ENCODE measurements at regions not wholly inside any gene's neighbourhood (a gene's known extent, or its start where the extent isn't known, plus 50 kb on each side); places are given as distances from the start of the nearest gene placed in this dataset.

DNA sequence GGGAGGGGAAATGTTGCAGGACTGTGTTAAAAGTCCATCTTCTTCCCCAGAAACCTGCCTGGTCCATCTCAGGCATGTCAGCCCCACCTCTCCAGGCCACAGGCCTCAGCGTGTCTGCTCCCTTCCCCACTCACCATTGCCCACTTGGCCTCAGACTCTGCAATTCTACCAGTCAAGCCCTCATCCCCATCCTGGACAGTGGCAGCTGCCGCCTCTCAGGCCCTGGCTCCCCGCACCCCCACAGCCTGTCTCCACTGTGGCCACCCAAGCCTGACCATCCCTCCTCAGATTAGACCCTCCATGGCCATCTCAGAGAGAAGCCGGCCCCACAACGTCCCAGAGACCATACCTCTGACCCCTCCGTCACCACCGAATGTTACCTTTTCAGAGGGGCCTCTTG is 89.9 kb downstream of the BARX1 start:
- Histone ChIP-seq H3K27me3 (ENCODE audit: control insufficient read depth, insufficient read depth, low read length) (peaks cover 5% of the 10 kb centered on the region), H3K4me1 (ENCODE audit: control insufficient read depth, insufficient read depth, low read length) (no peaks in the 10 kb centered on the region), H3K9me3 (ENCODE audit: control insufficient read depth, insufficient read depth, low read length) (no peaks in the 10 kb centered on the region), H3K27ac (ENCODE audit: low read length) (no peak overlapping the region), H3K36me3 (ENCODE audit: control insufficient read depth, insufficient read depth, low read length) (no peaks in the 10 kb centered on the region), H3K4me3 (ENCODE audit: low read length) (no peak overlapping the region)
- H3K27ac Mint-ChIP-seq = no peak overlapping the region
- no peak overlapping the region for H3K4me3 Mint-ChIP-seq
- 90% methylated on average over 7 of the region's 7 CpGs for WGBS (ENCODE audit: insufficient coverage)
- H3K4me1 Mint-ChIP-seq = no peaks in the 10 kb centered on the region
- no peak for ATAC-seq
- intact Hi-C loops (cut with micrococcal nuclease) = no loop called here
- no peaks in the 10 kb centered on the region for H3K9me3 Mint-ChIP-seq
- no peaks in the 10 kb centered on the region for H3K36me3 Mint-ChIP-seq
- TF ChIP-seq, protein P1, sequence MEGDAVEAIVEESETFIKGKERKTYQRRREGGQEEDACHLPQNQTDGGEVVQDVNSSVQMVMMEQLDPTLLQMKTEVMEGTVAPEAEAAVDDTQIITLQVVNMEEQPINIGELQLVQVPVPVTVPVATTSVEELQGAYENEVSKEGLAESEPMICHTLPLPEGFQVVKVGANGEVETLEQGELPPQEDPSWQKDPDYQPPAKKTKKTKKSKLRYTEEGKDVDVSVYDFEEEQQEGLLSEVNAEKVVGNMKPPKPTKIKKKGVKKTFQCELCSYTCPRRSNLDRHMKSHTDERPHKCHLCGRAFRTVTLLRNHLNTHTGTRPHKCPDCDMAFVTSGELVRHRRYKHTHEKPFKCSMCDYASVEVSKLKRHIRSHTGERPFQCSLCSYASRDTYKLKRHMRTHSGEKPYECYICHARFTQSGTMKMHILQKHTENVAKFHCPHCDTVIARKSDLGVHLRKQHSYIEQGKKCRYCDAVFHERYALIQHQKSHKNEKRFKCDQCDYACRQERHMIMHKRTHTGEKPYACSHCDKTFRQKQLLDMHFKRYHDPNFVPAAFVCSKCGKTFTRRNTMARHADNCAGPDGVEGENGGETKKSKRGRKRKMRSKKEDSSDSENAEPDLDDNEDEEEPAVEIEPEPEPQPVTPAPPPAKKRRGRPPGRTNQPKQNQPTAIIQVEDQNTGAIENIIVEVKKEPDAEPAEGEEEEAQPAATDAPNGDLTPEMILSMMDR (IDR thresholded peaks at IDR 0.05) = no peak
- no peak for DNase-seq
- H3K27me3 Mint-ChIP-seq (ENCODE audit: low read depth in 2 of 2) = peaks cover 12% of the 10 kb centered on the region in 2 donors

DNA sequence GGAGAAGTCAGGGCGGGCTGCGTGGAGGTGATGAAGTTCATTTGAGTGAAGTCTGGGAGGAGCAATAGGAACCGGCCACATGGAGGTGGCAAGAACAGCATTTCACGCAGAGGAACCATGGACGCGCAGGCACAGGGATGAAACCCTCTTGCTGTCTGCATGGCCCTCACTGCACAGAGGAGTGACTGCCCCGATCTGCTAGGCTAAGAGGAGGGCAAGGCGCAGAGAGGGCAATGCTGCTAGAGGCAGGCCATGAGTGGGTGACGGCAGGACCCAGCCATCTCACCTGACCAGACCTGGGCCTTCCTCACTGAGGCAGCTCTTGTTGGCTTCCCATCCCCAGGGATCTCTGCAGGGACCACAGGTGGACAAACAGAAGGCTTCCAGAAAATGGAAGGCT is 90.3 kb downstream of the BARX1 start:
- TF ChIP-seq, protein P1 (IDR thresholded peaks at IDR 0.05) = no peak
- no peak overlapping the region for H3K4me3 Mint-ChIP-seq
- ATAC-seq (no peak), DNase-seq (no peak)
- peaks cover 7% of the 10 kb centered on the region for H3K27me3 ChIP-seq (ENCODE audit: control insufficient read depth, insufficient read depth, low read length)
- no peak overlapping the region for H3K27ac Mint-ChIP-seq
- no peaks in the 10 kb centered on the region for H3K36me3 ChIP-seq (ENCODE audit: control insufficient read depth, insufficient read depth, low read length)
- H3K27me3 Mint-ChIP-seq (ENCODE audit: low read depth in 2 of 2) = peaks cover 16% of the 10 kb centered on the region in 2 donors
- H3K9me3 ChIP-seq (ENCODE audit: control insufficient read depth, insufficient read depth, low read length) = no peaks in the 10 kb centered on the region
- H3K4me1 ChIP-seq (ENCODE audit: control insufficient read depth, insufficient read depth, low read length) = no peaks in the 10 kb centered on the region
- no peaks in the 10 kb centered on the region for H3K9me3 Mint-ChIP-seq
- H3K4me3 ChIP-seq (ENCODE audit: low read length) = no peak overlapping the region
- intact Hi-C loops (cut with micrococcal nuclease) = no loop called here
- H3K36me3 Mint-ChIP-seq = no peaks in the 10 kb centered on the region
- WGBS (ENCODE audit: insufficient coverage) = 88% methylated on average over 9 of the region's 9 CpGs
- H3K27ac ChIP-seq (ENCODE audit: low read length) = no peak overlapping the region
- no peaks in the 10 kb centered on the region for H3K4me1 Mint-ChIP-seq

DNA sequence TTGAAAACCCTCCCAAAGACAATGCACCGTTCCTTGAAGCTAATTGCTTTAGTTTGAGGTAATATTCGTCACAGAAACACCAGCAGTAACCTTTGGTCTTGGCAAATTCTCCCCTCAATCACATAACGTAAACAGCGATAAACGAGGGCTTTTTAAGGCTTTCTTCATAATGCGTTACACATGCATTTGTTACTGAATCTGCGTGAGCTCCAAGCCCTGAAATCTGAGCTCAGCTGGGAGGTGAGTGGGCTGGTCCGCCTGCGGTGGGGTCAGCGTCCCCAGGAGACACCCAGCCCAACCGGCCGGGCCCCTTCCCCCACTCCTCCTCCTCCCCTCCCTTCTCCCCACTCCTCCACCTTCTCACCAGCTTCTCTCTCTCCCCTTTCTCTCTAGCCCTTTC is 91.1 kb downstream of the BARX1 start:
- peaks cover 15 to 21% of the 10 kb centered on the region in 2 donors for H3K27me3 Mint-ChIP-seq (ENCODE audit: low read depth in 2 of 2)
- Histone ChIP-seq H3K4me1 (ENCODE audit: control insufficient read depth, insufficient read depth, low read length) (no peaks in the 10 kb centered on the region), H3K27ac (ENCODE audit: low read length) (no peak overlapping the region), H3K36me3 (ENCODE audit: control insufficient read depth, insufficient read depth, low read length) (no peaks in the 10 kb centered on the region), H3K9me3 (ENCODE audit: control insufficient read depth, insufficient read depth, low read length) (no peaks in the 10 kb centered on the region), H3K4me3 (ENCODE audit: low read length) (no peak overlapping the region), H3K27me3 (ENCODE audit: control insufficient read depth, insufficient read depth, low read length) (peaks cover 10% of the 10 kb centered on the region)
- H3K9me3 Mint-ChIP-seq = no peaks in the 10 kb centered on the region
- WGBS (ENCODE audit: insufficient coverage) = 56% methylated on average over 12 of the region's 12 CpGs
- H3K4me3 Mint-ChIP-seq = no peak overlapping the region
- H3K36me3 Mint-ChIP-seq = no peaks in the 10 kb centered on the region
- H3K27ac Mint-ChIP-seq = no peak overlapping the region
- ATAC-seq (no peak), DNase-seq (no peak)
- H3K4me1 Mint-ChIP-seq = no peaks in the 10 kb centered on the region
- intact Hi-C loops (cut with micrococcal nuclease) = no loop called here
- TF ChIP-seq, protein P1 (IDR thresholded peaks at IDR 0.05) = no peak

DNA sequence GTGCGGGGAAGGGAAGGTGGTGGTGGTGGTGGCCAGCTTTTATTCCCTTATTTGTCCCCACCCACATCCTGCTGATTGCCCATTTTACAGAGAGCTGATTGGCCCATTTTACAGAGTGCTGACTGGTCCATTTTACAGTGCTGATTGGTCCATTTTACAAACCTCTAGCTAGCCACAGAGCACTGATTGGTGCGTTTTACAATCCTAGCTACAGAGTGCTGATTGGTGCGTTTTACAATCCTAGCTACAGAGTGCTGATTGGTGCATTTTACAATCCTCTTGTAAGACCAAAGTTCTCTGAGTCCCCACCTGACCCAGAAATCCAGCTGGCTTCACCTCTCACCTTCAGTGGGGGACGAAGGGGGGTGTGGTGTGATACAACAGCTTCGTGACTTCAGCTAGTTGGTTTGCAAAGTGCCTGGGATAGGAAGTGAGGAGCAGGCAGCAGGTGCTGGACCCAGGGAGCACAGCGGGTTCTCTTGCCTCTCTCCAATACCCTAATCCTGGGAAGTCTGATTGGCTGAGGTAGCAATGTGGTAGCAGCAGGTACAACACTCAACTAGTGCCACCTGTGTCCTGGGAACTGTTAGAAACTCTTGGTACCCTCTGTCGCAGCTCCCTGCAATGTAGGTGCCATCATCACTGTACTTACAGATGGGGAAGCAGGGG is 92.1 kb downstream of the BARX1 start:
- H3K27ac Mint-ChIP-seq = no peak overlapping the region
- H3K36me3 Mint-ChIP-seq = no peaks in the 10 kb centered on the region
- WGBS (ENCODE audit: insufficient coverage) = 89% methylated on average over 5 of the region's 7 CpGs
- no peak overlapping the region for H3K4me3 Mint-ChIP-seq
- Histone ChIP-seq H3K36me3 (ENCODE audit: control insufficient read depth, insufficient read depth, low read length) (no peaks in the 10 kb centered on the region), H3K27ac (ENCODE audit: low read length) (no peak overlapping the region), H3K4me1 (ENCODE audit: control insufficient read depth, insufficient read depth, low read length) (no peaks in the 10 kb centered on the region), H3K9me3 (ENCODE audit: control insufficient read depth, insufficient read depth, low read length) (no peaks in the 10 kb centered on the region), H3K4me3 (ENCODE audit: low read length) (no peak overlapping the region), H3K27me3 (ENCODE audit: control insufficient read depth, insufficient read depth, low read length) (peaks cover 10% of the 10 kb centered on the region)
- no peaks in the 10 kb centered on the region for H3K9me3 Mint-ChIP-seq
- no peaks in the 10 kb centered on the region for H3K4me1 Mint-ChIP-seq
- ATAC-seq (no peak), DNase-seq (no peak)
- peaks cover 12 to 29% of the 10 kb centered on the region in 2 donors for H3K27me3 Mint-ChIP-seq (ENCODE audit: low read depth in 2 of 2)
- intact Hi-C loops (cut with micrococcal nuclease) = no loop called here
- TF ChIP-seq, protein P1 (IDR thresholded peaks at IDR 0.05) = no peak

Data from natural killer cell (primary cell).